NCI-H748 treated with DMSO at 0.1 percent for 48 hours (cell line): ENCODE measurements at regions not wholly inside any gene's neighbourhood (a gene's known extent, or its start where the extent isn't known, plus 50 kb on each side); places are given as distances from the start of the nearest gene placed in this dataset.

ENCODE experiments used
- DNase-seq: peaks from one replicate; lab custom pipeline; 2025; lab: John Stamatoyannopoulos, UW

- no peak for DNase-seq
Measured at GRCh38 chr11:133720951-133721350, 124.4 kb downstream of the SPATA19 start.

- no peak for DNase-seq
Measured at GRCh38 chr11:133719532-133720235, 125.6 kb downstream of the SPATA19 start.

GRCh38 chr11:133718831-133719230 lies 126.5 kb downstream of the SPATA19 start:
- no peak for DNase-seq

GRCh38 chr11:133718238-133718637 lies 127.1 kb downstream of the SPATA19 start:
- DNase-seq, result no peak

- DNase-seq, result no peak
Measured at GRCh38 chr11:133716602-133717001, 128.7 kb downstream of the SPATA19 start.

- DNase-seq, result no peak
Measured at GRCh38 chr11:133715602-133716001, 129.7 kb downstream of the SPATA19 start.

DNA sequence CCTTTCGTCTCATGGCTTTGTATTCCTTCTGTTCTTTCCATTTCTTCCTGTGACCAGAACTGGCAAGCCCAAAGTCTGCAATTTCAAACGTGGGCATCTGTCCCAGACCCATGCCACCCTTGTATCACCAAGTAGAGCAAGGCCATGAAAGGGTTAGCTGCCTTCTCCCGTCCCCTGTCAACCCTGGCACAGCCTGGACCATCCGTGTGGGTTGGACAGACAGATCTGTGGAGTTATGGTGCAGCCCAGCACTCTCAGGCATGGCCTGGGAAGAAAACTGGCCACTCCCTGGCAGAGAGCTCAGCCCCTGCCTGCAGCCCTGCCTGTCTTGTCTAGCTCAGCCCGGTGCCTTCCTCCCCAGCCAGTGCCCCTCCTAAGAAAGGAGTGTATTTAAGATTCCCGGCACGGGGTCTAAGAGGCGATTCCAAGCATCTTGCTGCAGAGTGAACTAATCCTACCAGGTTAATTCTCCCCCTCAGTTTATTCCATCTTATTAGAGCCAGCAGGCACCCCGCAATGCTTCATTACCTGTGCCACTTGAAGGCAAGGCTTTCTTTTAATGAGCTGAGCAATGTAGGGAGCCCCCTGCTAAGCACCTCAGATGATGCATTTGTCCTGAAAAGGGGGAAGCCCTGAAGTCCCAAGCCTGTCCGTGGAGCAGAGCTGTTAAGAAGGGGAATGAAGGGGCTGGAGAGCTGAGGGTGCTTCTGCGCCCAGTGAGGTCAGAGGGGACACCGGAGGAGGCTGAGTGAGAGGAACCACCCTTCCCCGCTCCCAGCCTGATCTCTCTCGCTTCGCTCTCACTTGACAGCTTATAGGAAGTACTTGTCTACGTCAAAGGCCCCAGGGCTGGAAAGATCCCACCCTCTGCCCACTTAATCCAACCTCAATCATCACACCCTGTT lies 130.6 kb downstream of the SPATA19 start:
- no peak for DNase-seq

DNA sequence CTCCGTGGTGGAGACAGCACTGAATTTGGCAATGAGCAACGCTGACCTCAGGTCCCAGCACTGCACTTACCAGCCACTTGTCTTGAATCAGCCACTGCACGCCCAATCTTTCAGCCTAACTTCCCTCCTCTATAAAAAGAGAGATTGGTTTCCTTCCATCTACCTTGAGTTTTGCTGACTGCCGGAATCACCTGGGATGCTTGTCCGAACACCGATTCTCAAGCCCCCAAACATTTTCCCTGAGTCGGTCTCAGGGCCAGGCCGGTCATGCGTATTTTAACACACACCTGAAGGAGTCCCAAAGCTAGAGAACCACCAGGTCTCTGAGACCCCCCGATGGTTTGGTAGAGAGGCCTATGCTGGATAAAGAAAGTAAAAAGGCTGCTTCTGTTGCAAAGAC lies 131.5 kb downstream of the SPATA19 start:
- no peak for DNase-seq

GRCh38 chr11:133713406-133713805 lies 131.9 kb downstream of the SPATA19 start:
- no peak for DNase-seq

GRCh38 chr11:133712051-133712560 lies 133.2 kb downstream of the SPATA19 start:
- DNase-seq, result no peak

- no peak for DNase-seq
Measured at GRCh38 chr11:133711545-133711944, 133.8 kb downstream of the SPATA19 start.

DNA sequence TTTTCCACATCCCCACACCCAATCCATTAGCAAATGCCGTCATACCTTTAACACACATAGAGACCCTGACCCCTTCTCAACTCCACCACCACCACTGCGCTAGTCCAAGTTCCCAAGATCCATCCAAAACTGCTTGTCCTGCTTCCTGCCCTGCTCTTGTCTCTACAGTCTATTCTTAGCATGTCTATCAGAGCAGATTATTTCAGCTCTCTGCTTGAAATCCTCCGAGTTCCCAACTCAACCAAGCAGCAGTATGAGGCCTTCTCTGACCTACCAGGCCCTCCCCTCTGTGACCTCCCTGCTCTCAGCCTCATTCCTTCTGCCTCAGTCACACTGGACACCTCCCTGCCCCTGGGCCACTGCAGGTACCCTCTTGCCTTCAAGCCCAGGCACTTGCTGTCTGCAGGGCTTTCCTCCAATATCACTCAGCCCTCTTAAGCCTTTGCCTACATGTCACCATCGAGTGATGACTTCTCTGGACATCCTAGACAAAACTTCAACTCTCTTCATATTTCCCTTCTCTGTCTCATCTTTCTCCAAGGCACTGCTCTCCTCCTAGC lies 134.6 kb downstream of the SPATA19 start:
- DNase-seq, result no peak

DNA sequence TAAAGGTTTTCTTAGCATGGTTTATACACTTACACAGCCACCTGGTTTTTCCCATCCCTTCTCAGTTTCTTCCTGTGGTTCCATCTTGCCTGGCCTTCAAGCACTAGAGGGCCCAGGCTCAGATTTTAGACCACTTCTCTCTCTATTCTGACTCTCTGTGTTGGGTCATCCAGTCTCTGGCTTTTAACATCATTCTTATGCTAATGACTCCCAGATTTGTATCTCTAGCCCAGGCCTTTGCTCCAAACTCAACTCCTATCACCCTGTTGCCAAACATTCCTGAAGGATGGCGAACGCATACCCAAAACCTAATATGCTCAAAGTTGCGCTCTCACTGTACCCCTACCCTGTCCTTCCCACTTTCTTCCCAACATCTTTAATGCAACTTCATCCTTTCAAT lies 135.1 kb downstream of the SPATA19 start:
- DNase-seq, result no peak

DNA sequence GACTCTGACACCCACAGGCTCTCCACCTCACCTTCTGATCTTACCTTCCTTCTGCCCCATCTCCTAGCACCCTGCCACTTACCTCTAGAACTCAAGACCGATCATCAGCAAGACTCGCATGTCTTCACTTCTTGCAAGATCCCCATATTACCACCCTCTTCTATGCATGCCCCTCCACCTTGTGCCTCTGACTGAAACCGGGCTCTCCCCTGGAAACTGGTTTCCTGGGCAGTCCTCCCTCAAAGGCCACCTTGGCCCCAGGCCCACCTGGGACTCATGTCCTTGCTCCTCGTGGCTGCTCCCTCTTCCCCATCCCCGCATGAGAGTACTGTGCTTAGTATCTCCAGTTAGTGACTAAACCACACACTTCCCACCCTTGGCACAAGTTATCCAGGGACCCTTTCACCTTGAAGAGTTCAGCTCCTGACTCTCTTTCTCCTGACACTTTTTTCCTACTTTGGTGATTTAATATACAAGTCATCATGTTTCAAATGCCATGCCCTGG lies 136.7 kb downstream of the SPATA19 start:
- no peak for DNase-seq

- DNase-seq, result no peak
Measured at GRCh38 chr11:133706925-133707794, 138.2 kb downstream of the SPATA19 start.

GRCh38 chr11:133705873-133706272 lies 139.4 kb downstream of the SPATA19 start:
- no peak for DNase-seq

GRCh38 chr11:133705074-133705648 lies 140.2 kb downstream of the SPATA19 start:
- DNase-seq, result no peak

GRCh38 chr11:133699071-133699470 lies 146.2 kb downstream of the SPATA19 start:
- no peak for DNase-seq

GRCh38 chr11:133698654-133699053 lies 146.7 kb downstream of the SPATA19 start:
- no peak for DNase-seq

DNA sequence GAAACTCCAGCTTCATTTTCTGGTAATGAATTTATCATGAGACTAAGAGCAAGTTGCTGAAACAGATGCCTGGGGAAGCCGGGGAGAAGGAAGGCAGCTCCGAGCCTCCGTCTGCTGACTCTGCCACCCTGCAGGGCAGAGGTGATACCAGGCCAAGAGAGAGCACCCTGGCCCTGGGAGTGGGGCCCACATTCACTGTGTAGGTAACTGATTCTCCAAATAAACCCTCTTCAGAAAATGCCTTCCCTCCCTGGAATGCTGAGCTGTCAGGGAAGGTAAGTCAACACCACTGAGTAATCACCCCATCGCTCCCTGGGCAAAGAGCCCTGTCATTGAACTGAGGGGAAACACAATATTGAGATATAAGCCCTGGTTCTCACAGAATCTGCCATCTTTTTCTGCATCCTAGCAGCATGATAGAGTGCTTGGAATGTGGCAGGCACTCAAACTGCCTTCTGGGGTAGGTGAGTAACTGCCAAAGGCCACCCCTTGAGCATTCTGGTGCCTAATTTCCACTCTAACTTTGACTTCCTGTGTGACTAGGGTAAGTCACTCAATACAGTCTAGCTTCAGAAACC lies 147.6 kb downstream of the SPATA19 start:
- DNase-seq, result no peak

DNA sequence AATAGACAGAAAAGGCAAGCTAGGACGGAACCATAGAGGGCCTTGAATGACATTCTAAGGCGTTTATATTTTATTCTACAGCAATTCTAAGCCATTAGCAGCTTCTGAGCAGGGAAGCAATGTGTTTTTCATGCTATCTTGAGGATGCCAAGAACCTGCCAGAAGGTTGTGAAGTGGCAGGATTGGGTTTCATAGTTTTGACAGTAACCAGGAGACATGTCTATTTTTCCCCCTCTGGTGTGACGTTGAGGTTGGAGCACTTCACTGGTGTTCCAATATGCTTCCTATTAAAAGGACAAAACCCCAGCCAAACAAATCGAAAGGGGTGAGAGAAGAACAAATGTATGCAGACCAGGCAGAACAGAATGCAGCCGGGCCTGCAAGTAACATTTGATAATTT lies 148.2 kb downstream of the SPATA19 start:
- DNase-seq, result no peak
